Rectal smooth muscle tissue (tissue), 1 donor: ENCODE measurements at regions not wholly inside any gene's neighbourhood (a gene's known extent, or its start where the extent isn't known, plus 50 kb on each side); places are given as distances from the start of the nearest gene placed in this dataset.
"Not testable (repeated sequence)": the region's sequence is repeated elsewhere in the genome, so short reads cannot be mapped to it uniquely, and the experiment has no call there.

Experiments
- H3K27ac ChIP-seq: one replicate; pipeline ENCODE4 v1.7.0; 2013; ENCODE audit warnings: low read depth, low read length, inconsistent platforms
- H3K27me3 ChIP-seq: one replicate; pipeline ENCODE4 v1.7.0; 2013; ENCODE audit warnings: low read length; ENCODE audit not compliant: control insufficient read depth, insufficient read depth
- H3K36me3 ChIP-seq: one replicate; pipeline ENCODE4 v1.7.0; 2013; ENCODE audit warnings: low read length; ENCODE audit not compliant: control insufficient read depth, insufficient read depth
- H3K4me1 ChIP-seq: one replicate; pipeline ENCODE4 v1.7.0; 2013; ENCODE audit warnings: low read length; ENCODE audit not compliant: control insufficient read depth, insufficient read depth
- H3K4me3 ChIP-seq: one replicate; pipeline ENCODE4 v1.7.0; 2013; ENCODE audit warnings: low read length
- H3K9ac ChIP-seq: one replicate; pipeline ENCODE4 v1.7.0; 2013; ENCODE audit warnings: low read length

- Histone ChIP-seq H3K27me3 (no peaks in the 10 kb centered on the region), H3K36me3 (no peaks in the 10 kb centered on the region), H3K27ac (no peak overlapping the region), H3K9ac (no peak overlapping the region), H3K4me1 (no peaks in the 10 kb centered on the region), H3K4me3 (no peak overlapping the region)
These were observed 52.5 kb upstream of the FBXO28 start for GRCh38 chr1:224061436-224061835.

GRCh38 chr1:224059897-224060427 is 53.9 kb upstream of the FBXO28 start:
- H3K9ac ChIP-seq: no peak overlapping the region
- no peaks in the 10 kb centered on the region for H3K36me3 ChIP-seq
- H3K27me3 ChIP-seq: no peaks in the 10 kb centered on the region

GRCh38 chr1:224058303-224058702 is 55.6 kb upstream of the FBXO28 start:
- Histone ChIP-seq H3K9ac (no peak overlapping the region), H3K4me3 (no peak overlapping the region), H3K27me3 (no peaks in the 10 kb centered on the region), H3K4me1 (no peaks in the 10 kb centered on the region), H3K27ac (no peak overlapping the region), H3K36me3 (no peaks in the 10 kb centered on the region)

More at GRCh38 chr1:224059897-224060427, 53.9 kb upstream of the FBXO28 start:
- Histone ChIP-seq H3K27ac (no peak overlapping the region), H3K4me1 (no peaks in the 10 kb centered on the region), H3K4me3 (no peak overlapping the region)

- Histone ChIP-seq H3K4me3 (no peak overlapping the region), H3K27ac (no peak overlapping the region), H3K9ac (no peak overlapping the region), H3K27me3 (no peaks in the 10 kb centered on the region), H3K4me1 (no peaks in the 10 kb centered on the region), H3K36me3 (no peaks in the 10 kb centered on the region)
These were observed 56.3 kb upstream of the FBXO28 start for GRCh38 chr1:224057461-224058199.

- H3K27me3 ChIP-seq: no peaks in the 10 kb centered on the region
These were observed 59.3 kb upstream of the FBXO28 start for GRCh38 chr1:224054611-224055010.

GRCh38 chr1:224054012-224054411 is 59.9 kb upstream of the FBXO28 start:
- Histone ChIP-seq H3K36me3 (no peaks in the 10 kb centered on the region), H3K4me3 (no peak overlapping the region), H3K9ac (no peak overlapping the region), H3K4me1 (no peaks in the 10 kb centered on the region), H3K27me3 (no peaks in the 10 kb centered on the region), H3K27ac (no peak overlapping the region)

More at GRCh38 chr1:224054611-224055010, 59.3 kb upstream of the FBXO28 start:
- Histone ChIP-seq H3K36me3 (no peaks in the 10 kb centered on the region), H3K27ac (no peak overlapping the region), H3K4me1 (no peaks in the 10 kb centered on the region), H3K4me3 (no peak overlapping the region), H3K9ac (no peak overlapping the region)

GRCh38 chr1:224053456-224053855 is 60.5 kb upstream of the FBXO28 start:
- no peaks in the 10 kb centered on the region for H3K27me3 ChIP-seq
- H3K4me3 ChIP-seq: no peak overlapping the region
- H3K36me3 ChIP-seq: no peaks in the 10 kb centered on the region
- no peaks in the 10 kb centered on the region for H3K4me1 ChIP-seq
- H3K9ac ChIP-seq: no peak overlapping the region
- H3K27ac ChIP-seq: no peak overlapping the region

GRCh38 chr1:224052772-224053171 is 61.1 kb upstream of the FBXO28 start:
- Histone ChIP-seq H3K27ac (no peak overlapping the region), H3K4me3 (no peak overlapping the region), H3K27me3 (no peaks in the 10 kb centered on the region), H3K4me1 (no peaks in the 10 kb centered on the region), H3K9ac (no peak overlapping the region), H3K36me3 (no peaks in the 10 kb centered on the region)

GRCh38 chr1:224051782-224052181 is 62.1 kb upstream of the FBXO28 start:
- not testable (repeated sequence) for H3K36me3 ChIP-seq, H3K9ac ChIP-seq, H3K27me3 ChIP-seq, H3K4me3 ChIP-seq, H3K27ac ChIP-seq, H3K4me1 ChIP-seq

- no peak overlapping the region for H3K4me3 ChIP-seq
- H3K27me3 ChIP-seq: no peaks in the 10 kb centered on the region
- no peaks in the 10 kb centered on the region for H3K36me3 ChIP-seq
- no peaks in the 10 kb centered on the region for H3K4me1 ChIP-seq
- no peak overlapping the region for H3K9ac ChIP-seq
- H3K27ac ChIP-seq: no peak overlapping the region
These were observed 62.9 kb upstream of the FBXO28 start for GRCh38 chr1:224051086-224051406.

GRCh38 chr1:224047538-224047937 is 66.4 kb upstream of the FBXO28 start:
- H3K9ac ChIP-seq: no peak overlapping the region
- H3K36me3 ChIP-seq: no peaks in the 10 kb centered on the region
- H3K27ac ChIP-seq: no peak overlapping the region
- no peaks in the 10 kb centered on the region for H3K4me1 ChIP-seq
- no peaks in the 10 kb centered on the region for H3K27me3 ChIP-seq
- no peak overlapping the region for H3K4me3 ChIP-seq

- Histone ChIP-seq H3K27ac (no peak overlapping the region), H3K9ac (no peak overlapping the region), H3K4me1 (no peaks in the 10 kb centered on the region), H3K4me3 (no peak overlapping the region), H3K36me3 (no peaks in the 10 kb centered on the region), H3K27me3 (no peaks in the 10 kb centered on the region)
These were observed 68.4 kb upstream of the FBXO28 start for GRCh38 chr1:224045556-224045955.

GRCh38 chr1:224044420-224044819 is 69.5 kb upstream of the FBXO28 start:
- H3K27me3 ChIP-seq: no peaks in the 10 kb centered on the region
- no peaks in the 10 kb centered on the region for H3K36me3 ChIP-seq
- H3K4me1 ChIP-seq: no peaks in the 10 kb centered on the region
- H3K4me3 ChIP-seq: no peak overlapping the region
- H3K27ac ChIP-seq: no peak overlapping the region
- no peak overlapping the region for H3K9ac ChIP-seq
